Hematopoietic multipotent progenitor cell treated with erythropoietin and hydrocortisone succinate and interleukin-3 and kit ligand, for 15 days (in vitro differentiated cells): ENCODE measurements at regions not wholly inside any gene's neighbourhood (a gene's known extent, or its start where the extent isn't known, plus 50 kb on each side); places are given as distances from the start of the nearest gene placed in this dataset.
"Not testable (repeated sequence)": the region's sequence is repeated elsewhere in the genome, so short reads cannot be mapped to it uniquely, and the experiment has no call there.

ENCODE experiments used
- DNase-seq: peaks from one replicate; pipeline ENCODE4 v3.0.0-alpha.2; 2015; ENCODE audit warnings: low spot score

GRCh38 chr7:12827920-12828319 is 140.5 kb downstream of the ARL4A start:
- DNase-seq: no peak

GRCh38 chr7:12831024-12831423 is 143.6 kb downstream of the ARL4A start:
- no peak for DNase-seq

- DNase-seq: no peak
Measured at GRCh38 chr7:12833829-12834228, 146.4 kb downstream of the ARL4A start.

- DNase-seq: no peak
Measured at GRCh38 chr7:12834782-12835181, 147.3 kb downstream of the ARL4A start.

GRCh38 chr7:12839508-12840153 is 152.2 kb downstream of the ARL4A start:
- no peak for DNase-seq

GRCh38 chr7:12844732-12845131 is 157.3 kb downstream of the ARL4A start:
- DNase-seq: not testable (repeated sequence)

GRCh38 chr7:12847001-12847400 is 159.6 kb downstream of the ARL4A start:
- DNase-seq: no peak

- DNase-seq: no peak
Measured at GRCh38 chr7:12851142-12851541, 163.7 kb downstream of the ARL4A start.

- DNase-seq: no peak
Measured at GRCh38 chr7:12851841-12852240, 164.4 kb downstream of the ARL4A start.

GRCh38 chr7:12855036-12855435 is 167.6 kb downstream of the ARL4A start:
- no peak for DNase-seq

GRCh38 chr7:12859761-12860160 is 172.3 kb downstream of the ARL4A start:
- no peak for DNase-seq

GRCh38 chr7:12861070-12861469 is 173.6 kb downstream of the ARL4A start:
- DNase-seq: no peak

GRCh38 chr7:12862146-12862545 is 174.7 kb downstream of the ARL4A start:
- DNase-seq: no peak

GRCh38 chr7:12864470-12865046 is 177.1 kb downstream of the ARL4A start:
- no peak for DNase-seq

- no peak for DNase-seq
Measured at GRCh38 chr7:12865593-12865992, 178.2 kb downstream of the ARL4A start.

- DNase-seq: no peak
Measured at GRCh38 chr7:12866207-12866606, 178.8 kb downstream of the ARL4A start.

GRCh38 chr7:12868027-12868426 is 180.6 kb downstream of the ARL4A start:
- no peak for DNase-seq

GRCh38 chr7:12870219-12870618 is 182.8 kb downstream of the ARL4A start:
- no peak for DNase-seq

GRCh38 chr7:12872487-12872886 is 185.1 kb downstream of the ARL4A start:
- DNase-seq: no peak

- DNase-seq: no peak
Measured at GRCh38 chr7:12873571-12873970, 186.1 kb downstream of the ARL4A start.

- no peak for DNase-seq
Measured at GRCh38 chr7:12879139-12879538, 191.7 kb downstream of the ARL4A start.

GRCh38 chr7:12881712-12882111 is 194.3 kb downstream of the ARL4A start:
- no peak for DNase-seq

GRCh38 chr7:12882710-12883109 is 195.3 kb downstream of the ARL4A start:
- DNase-seq: no peak

GRCh38 chr7:12884033-12884432 is 196.6 kb downstream of the ARL4A start:
- no peak for DNase-seq
